HepG2 (cell line): ENCODE measurements at regions not wholly inside any gene's neighbourhood (a gene's known extent, or its start where the extent isn't known, plus 50 kb on each side); places are given as distances from the start of the nearest gene placed in this dataset.
"Not testable (repeated sequence)": the region's sequence is repeated elsewhere in the genome, so short reads cannot be mapped to it uniquely, and the experiment has no call there.

ENCODE experiments used
- ATAC-seq: fragments of 200-7000 bp; cut with Tn5 transposase; 3 replicates; pipeline ENCODE4 v1.9.1; 2020; ENCODE audit warnings: mild to moderate bottlenecking, moderate library complexity
- BruUV-seq: library from RNA; stranded (reverse); fragments of 400-500 nt; replicated peaks from 2 replicates; lab custom pipeline; 2021; lab: Mats Ljungman, UMichigan
- CTCF ChIA-PET: fragments of 300-600 bp; formaldehyde crosslinking; extraction: SDS; loops from one replicate; lab custom pipeline; 2021; ENCODE audit warnings: low total read pairs, inconsistent platforms, low intra/inter-chr PET ratio; lab: Yijun Ruan, JAX
- POLR2A ChIA-PET: fragments of 350-600 bp; sonication (Branson Sonifier 250); formaldehyde crosslinking; loops from one replicate; lab custom pipeline; 2020; ENCODE audit warnings: antibody characterized with exemption, inconsistent platforms; lab: Yijun Ruan, JAX
- DNase-seq: peaks from one replicate; pipeline ENCODE4 v3.0.0-alpha.2; 2015; ENCODE audit warnings: low spot score
- FAIRE-seq: peaks from 3 replicates; lab custom pipeline; 2011; peaks lifted over from hg19 to GRCh38; lab: Jason Lieb, UNC
- H2AFZ ChIP-seq: one replicate; pipeline ENCODE4 v1.6.1; 2011; ENCODE audit warnings: low read length, inconsistent platforms
- H3K27ac ChIP-seq: fragments of 300-600 bp; 3 replicates; pipeline ENCODE4 v1.8.0; 2011; ENCODE audit warnings: mixed run types, mild to moderate bottlenecking, mixed read lengths, low read length, inconsistent platforms; ENCODE audit not compliant: insufficient read depth; ENCODE audit errors: extremely low read length
- H3K27me3 ChIP-seq, 2 experiments: fragments of 200-600 bp in 1 of 2; 2 replicates in 1 of 2; 3 replicates in 1 of 2; pipeline versions ENCODE4 v1.6.0 to v1.8.0; 2011; ENCODE audit warnings: low read length in 2 of 2, mild to moderate bottlenecking in 2 of 2, moderate library complexity in 2 of 2, inconsistent platforms in 1 of 2; ENCODE audit not compliant: insufficient read depth in 2 of 2, control insufficient read depth in 1 of 2
- H3K36me3 ChIP-seq, 2 experiments: fragments of 200-600 bp in 1 of 2; replicated peaks in 1 of 2; 2 replicates in 1 of 2; 3 replicates in 1 of 2; pipeline versions ENCODE4 v1.5.1 to v1.8.0; 2011; ENCODE audit warnings: low read length in 2 of 2, inconsistent platforms in 1 of 2; ENCODE audit not compliant: insufficient read depth in 2 of 2, control insufficient read depth in 1 of 2
- H3K4me1 ChIP-seq: 2 replicates; pipeline ENCODE4 v1.5.1; 2012; ENCODE audit warnings: low read length, inconsistent platforms; ENCODE audit not compliant: insufficient read depth
- H3K4me2 ChIP-seq: 2 replicates; pipeline ENCODE4 v1.6.0; 2011; ENCODE audit warnings: low read depth, low read length, inconsistent platforms
- H3K4me3 ChIP-seq, 3 experiments: fragments of 200-600 bp in 1 of 3; sonication (generic), shearing (Covaris generic) in 1 of 3; replicated peaks in 1 of 3; 2 replicates each; pipeline ENCODE4 v1.5.1; 2011 to 2016; ENCODE audit warnings: low read length in 3 of 3, inconsistent platforms in 2 of 3, low read depth in 2 of 3, mild to moderate bottlenecking in 2 of 3, control low read depth in 1 of 3, mixed read lengths in 1 of 3; ENCODE audit not compliant: insufficient read depth in 1 of 3
- H3K79me2 ChIP-seq: one replicate; pipeline ENCODE4 v1.6.1; 2011; ENCODE audit warnings: low read length, inconsistent platforms; ENCODE audit not compliant: insufficient read depth
- H3K9ac ChIP-seq: 2 replicates; pipeline ENCODE4 v1.6.0; 2011; ENCODE audit warnings: mild to moderate bottlenecking, low read depth, low read length, inconsistent platforms; ENCODE audit not compliant: insufficient read depth
- H3K9me3 ChIP-seq: 2 replicates; pipeline ENCODE4 v1.5.1; 2012; ENCODE audit warnings: mild to moderate bottlenecking, low read length
- H4K20me1 ChIP-seq: 2 replicates; pipeline ENCODE4 v1.6.0; 2011; ENCODE audit warnings: inconsistent platforms, mild to moderate bottlenecking, low read length, moderate library complexity; ENCODE audit not compliant: insufficient read depth
- DBP ChIP-seq: sonication (generic); formaldehyde crosslinking; IDR thresholded peaks from 2 replicates; pipeline ENCODE4 v1.4.0; 2020; ENCODE audit warnings: missing genetic modification reagents; ENCODE audit errors: not compliant biosample characterization
- ERF ChIP-seq: IDR thresholded peaks from 2 replicates; pipeline ENCODE4 v1.6.1; 2018; ENCODE audit warnings: missing biosample characterization, missing genetic modification reagents
- FOXO1 ChIP-seq: sonication (generic); formaldehyde crosslinking; IDR thresholded peaks from 2 replicates; pipeline ENCODE4 v1.4.0; 2020; ENCODE audit warnings: missing genetic modification reagents
- HES4 ChIP-seq: sonication (generic); formaldehyde crosslinking; IDR thresholded peaks from 2 replicates; pipeline ENCODE4 v1.9.0; 2021; ENCODE audit warnings: mild to moderate bottlenecking, missing genetic modification reagents, borderline replicate concordance
- ISL2 ChIP-seq: sonication (generic); formaldehyde crosslinking; IDR thresholded peaks from 2 replicates; pipeline ENCODE4 v1.5.0; 2020; ENCODE audit warnings: missing genetic modification reagents
- MLXIP ChIP-seq: sonication (generic); formaldehyde crosslinking; IDR thresholded peaks from 2 replicates; pipeline ENCODE4 v1.9.0; 2021; ENCODE audit warnings: missing genetic modification reagents, borderline replicate concordance
- NCOA5 ChIP-seq: sonication (generic); formaldehyde crosslinking; IDR thresholded peaks from 2 replicates; pipeline ENCODE4 v1.4.0; 2020; ENCODE audit warnings: missing genetic modification reagents
- PCBP2 ChIP-seq: fragments of 200-400 bp; formaldehyde crosslinking; optimal IDR thresholded peaks from 2 replicates; pipeline ENCODE3; 2018; ENCODE audit warnings: low read length, low read depth; ENCODE audit not compliant: poor library complexity, severe bottlenecking
- SNAPC2 ChIP-seq: sonication (generic); formaldehyde crosslinking; IDR thresholded peaks from 2 replicates; pipeline ENCODE4 v1.8.1; 2022; ENCODE audit warnings: mild to moderate bottlenecking, missing genetic modification reagents
- YEATS2 ChIP-seq: sonication (generic); formaldehyde crosslinking; IDR thresholded peaks from 2 replicates; pipeline ENCODE4 v1.4.0; 2020; ENCODE audit warnings: missing genetic modification reagents, borderline replicate concordance
- ZBTB1 ChIP-seq: sonication (generic); formaldehyde crosslinking; IDR thresholded peaks from 2 replicates; pipeline ENCODE4 v1.4.0; 2020; ENCODE audit warnings: missing genetic modification reagents, borderline replicate concordance
- ZNF138 ChIP-seq: sonication (generic); formaldehyde crosslinking; IDR thresholded peaks from 2 replicates; pipeline ENCODE4 v1.5.0; 2020; ENCODE audit warnings: mild to moderate bottlenecking, low read depth, missing genetic modification reagents
- ZNF335 ChIP-seq: sonication (generic); formaldehyde crosslinking; IDR thresholded peaks from 2 replicates; pipeline ENCODE4 v1.4.0; 2020; ENCODE audit warnings: missing genetic modification reagents
- ZSCAN25 ChIP-seq: sonication (generic); formaldehyde crosslinking; IDR thresholded peaks from 2 replicates; pipeline ENCODE4 v1.8.0; 2022; ENCODE audit warnings: mild to moderate bottlenecking, missing genetic modification reagents
- WGBS: methylation state at CpG from one replicate; pipeline ENCODE4 v1.1.6; 2017; ENCODE audit warnings: low lambda C conversion rate; 5-methylcytosine and 5-hydroxymethylcytosine counted together
- in situ Hi-C: cut with HindIII; loops from 2 replicates; pipeline ENCODE4 v1.10.0; 2017; ENCODE audit warnings: low pct_unique_long_range_greater_than_20kb; ENCODE audit not compliant: extremely low pct_ligation_motif_present
- intact Hi-C: fragments of 100-400 bp; cut with micrococcal nuclease; formaldehyde crosslinking; loops from one replicate; pipeline ENCODE4 v1.10.0; 2022; ENCODE audit not compliant: unreplicated experiment

GRCh38 chrX:112226795-112227194, 144.2 kb upstream of the TRPC5 start:
- H3K9me3 ChIP-seq, H3K27ac ChIP-seq, CTCF ChIA-PET, POLR2A ChIA-PET, BruUV-seq, FAIRE-seq, H3K4me2 ChIP-seq, H3K4me1 ChIP-seq, H4K20me1 ChIP-seq, ATAC-seq, in situ Hi-C loops, H2AFZ ChIP-seq, intact Hi-C loops, H3K36me3 ChIP-seq, H3K9ac ChIP-seq, DNase-seq, H3K4me3 ChIP-seq, H3K27me3 ChIP-seq, H3K79me2 ChIP-seq: not testable (repeated sequence)
- WGBS = 51% methylated on average over 4 of the region's 4 CpGs

- no peaks in the 10 kb centered on the region for H3K4me1 ChIP-seq
- no peaks in the 10 kb centered on the region for H4K20me1 ChIP-seq
- no peaks in the 10 kb centered on the region for H3K27me3 ChIP-seq
- no peaks in the 10 kb centered on the region for H3K9me3 ChIP-seq
- POLR2A ChIA-PET = no interaction called here
- in situ Hi-C loops = no loop called here
- no CpG with 5 or more reads among the region's 2 CpGs for WGBS
- DNase-seq (no peak), FAIRE-seq (no peak), ATAC-seq (no peak)
- CTCF ChIA-PET = no interaction called here
- TF ChIP-seq ZNF138 (CRISPR knock-in tag) (no peak), MLXIP (CRISPR knock-in tag) (no peak), SNAPC2 (CRISPR knock-in tag) (no peak), NCOA5 (no peak), HES4 (no peak), FOXO1 (CRISPR knock-in tag) (no peak), ISL2 (CRISPR knock-in tag) (no peak), ERF (CRISPR knock-in tag) (no peak), DBP (CRISPR knock-in tag) (no peak), ZNF335 (no peak), PCBP2 (no peak), ZBTB1 (no peak), YEATS2 (CRISPR knock-in tag) (no peak), ZSCAN25 (CRISPR knock-in tag) (no peak)
- H2AFZ ChIP-seq = no peak overlapping the region
- no peak overlapping the region for H3K4me2 ChIP-seq
- H3K4me3 ChIP-seq = no peak overlapping the region
- H3K36me3 ChIP-seq = no peaks in the 10 kb centered on the region
- no peak overlapping the region for H3K9ac ChIP-seq
- no peak overlapping the region for H3K27ac ChIP-seq
- H3K79me2 ChIP-seq = no peaks in the 10 kb centered on the region
- no TSS peak for BruUV-seq
- intact Hi-C loops = no loop called here
These were observed 140.8 kb upstream of the TRPC5 start for GRCh38 chrX:112223391-112223790.
